ENCODE measurements at regions not wholly inside any gene's neighbourhood (a gene's known extent, or its start where the extent isn't known, plus 50 kb on each side); places are given as distances from the start of the nearest gene placed in this dataset.

GRCh38 chr11:28708075-28708474 lies 599.9 kb downstream of the METTL15 start:
- ATAC-seq (no peak), DNase-seq (no peak)
- no peak overlapping the region for H3K27ac Mint-ChIP-seq
- intact Hi-C loops (cut with DNase I, micrococcal nuclease), result no loop called here
- CTCF ChIA-PET, result interaction anchor here (0.6 to 1.7 kb wide), 3 partner anchors 12 to 365 kb away, joined by 3 to 4 read pairs (median 3); no protein-coding TSS in a partner anchor
- H3K36me3 Mint-ChIP-seq (ENCODE audit: low read depth), result no peaks in the 10 kb centered on the region
- H3K27me3 Mint-ChIP-seq, result no peaks in the 10 kb centered on the region
- POLR2A ChIA-PET, result no interaction called here
- H3K9me3 Mint-ChIP-seq (ENCODE audit: low read depth), result no peaks in the 10 kb centered on the region
- H3K4me1 Mint-ChIP-seq, result no peaks in the 10 kb centered on the region
- H3K4me3 Mint-ChIP-seq, result no peak overlapping the region

DNA sequence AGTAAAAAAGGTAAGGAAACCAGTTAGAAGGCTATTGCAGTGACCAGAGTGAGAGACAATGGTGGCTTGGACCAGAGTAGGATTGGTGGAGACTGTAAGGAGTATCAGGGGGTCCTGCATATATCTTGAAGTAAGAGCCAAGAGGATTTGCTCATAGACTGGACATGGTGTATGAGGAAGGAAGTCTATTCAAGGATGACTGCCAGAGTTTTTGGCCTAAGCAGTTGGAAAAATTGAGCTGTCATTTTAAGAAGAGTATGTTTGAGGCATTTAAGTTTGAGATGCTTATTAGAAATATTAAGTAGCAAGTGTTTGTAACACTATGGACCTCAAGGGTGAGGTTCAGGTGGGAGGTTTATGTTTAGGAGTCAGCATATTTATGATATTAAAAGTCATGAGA lies 596.6 kb downstream of the METTL15 start:
- ChIA-PET POLR2A (no interaction called here), CTCF (no interaction called here)
- Mint-ChIP-seq H3K27ac (no peak overlapping the region), H3K4me3 (no peak overlapping the region), H3K4me1 (no peaks in the 10 kb centered on the region), H3K9me3 (ENCODE audit: low read depth) (no peaks in the 10 kb centered on the region), H3K36me3 (ENCODE audit: low read depth) (no peaks in the 10 kb centered on the region), H3K27me3 (no peaks in the 10 kb centered on the region)
- DNase-seq, result no peak
- no peak for ATAC-seq
- intact Hi-C loops (cut with DNase I, micrococcal nuclease), result no loop called here

DNA sequence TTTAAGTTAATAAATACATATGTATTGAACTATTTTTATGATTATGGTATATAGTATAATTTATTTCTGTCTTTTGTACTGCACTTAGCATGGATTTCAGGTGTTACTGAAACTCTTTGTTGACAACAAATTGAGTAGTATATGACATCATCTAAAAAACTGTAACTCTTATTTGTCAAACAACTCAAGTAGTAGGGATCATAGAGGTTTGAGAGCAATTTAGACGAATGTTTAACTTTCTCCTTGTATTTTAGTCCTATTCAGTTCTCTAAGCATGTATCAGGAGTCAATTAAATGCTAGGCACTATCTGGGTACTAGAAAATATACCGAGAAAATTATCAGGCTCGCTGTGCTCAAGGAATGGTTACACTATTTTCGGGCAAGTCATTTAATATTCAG lies 595.2 kb downstream of the METTL15 start:
- Mint-ChIP-seq H3K27ac (no peak overlapping the region), H3K36me3 (ENCODE audit: low read depth) (no peaks in the 10 kb centered on the region), H3K4me3 (no peak overlapping the region), H3K27me3 (no peaks in the 10 kb centered on the region), H3K4me1 (no peaks in the 10 kb centered on the region), H3K9me3 (ENCODE audit: low read depth) (no peaks in the 10 kb centered on the region)
- intact Hi-C loops (cut with DNase I, micrococcal nuclease), result no loop called here
- ATAC-seq (no peak), DNase-seq (no peak)
- POLR2A ChIA-PET, result no interaction called here
- CTCF ChIA-PET, result no interaction called here

- Mint-ChIP-seq H3K4me1 (no peaks in the 10 kb centered on the region), H3K4me3 (no peak overlapping the region), H3K9me3 (ENCODE audit: low read depth) (no peaks in the 10 kb centered on the region), H3K27ac (no peak overlapping the region), H3K27me3 (no peaks in the 10 kb centered on the region), H3K36me3 (ENCODE audit: low read depth) (no peaks in the 10 kb centered on the region)
- ChIA-PET POLR2A (no interaction called here), CTCF (no interaction called here)
- ATAC-seq (no peak), DNase-seq (no peak)
- intact Hi-C loops (cut with DNase I, micrococcal nuclease), result no loop called here
These were observed 594.7 kb downstream of the METTL15 start for GRCh38 chr11:28702871-28703270.

DNA sequence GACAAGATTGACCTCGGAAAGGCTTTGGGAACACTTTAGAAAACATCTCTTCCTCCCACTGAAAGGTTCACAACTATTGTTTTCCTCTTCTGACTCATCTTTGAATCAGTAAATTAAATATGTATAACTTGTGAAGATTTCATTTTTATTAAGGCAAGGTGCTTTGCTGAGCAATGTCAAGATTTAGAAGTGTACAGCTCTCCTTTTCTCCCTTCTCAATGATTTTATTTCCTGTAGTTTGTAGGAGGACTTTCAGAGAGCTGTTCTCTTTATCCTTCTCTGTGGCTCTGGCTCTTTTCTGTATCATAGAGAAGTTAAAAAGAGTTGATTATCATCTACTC lies 594.2 kb downstream of the METTL15 start:
- intact Hi-C loops (cut with DNase I, micrococcal nuclease), result no loop called here
- ChIA-PET POLR2A (no interaction called here), CTCF (no interaction called here)
- H3K4me3 Mint-ChIP-seq, result no peak overlapping the region
- no peaks in the 10 kb centered on the region for H3K36me3 Mint-ChIP-seq (ENCODE audit: low read depth)
- no peaks in the 10 kb centered on the region for H3K4me1 Mint-ChIP-seq
- DNase-seq (no peak), ATAC-seq (no peak)
- H3K27me3 Mint-ChIP-seq, result peaks cover 2% of the 10 kb centered on the region
- no peaks in the 10 kb centered on the region for H3K9me3 Mint-ChIP-seq (ENCODE audit: low read depth)
- no peak overlapping the region for H3K27ac Mint-ChIP-seq

GRCh38 chr11:28701760-28702449 lies 593.7 kb downstream of the METTL15 start:
- CTCF ChIA-PET, result no interaction called here
- ATAC-seq, result no peak
- DNase-seq, result no peak
- intact Hi-C loops (cut with DNase I, micrococcal nuclease), result no loop called here
- Mint-ChIP-seq H3K36me3 (ENCODE audit: low read depth) (no peaks in the 10 kb centered on the region), H3K9me3 (ENCODE audit: low read depth) (no peaks in the 10 kb centered on the region), H3K4me3 (no peak overlapping the region), H3K27me3 (peaks cover 2% of the 10 kb centered on the region), H3K4me1 (no peaks in the 10 kb centered on the region), H3K27ac (no peak overlapping the region)
- POLR2A ChIA-PET, result no interaction called here

DNA sequence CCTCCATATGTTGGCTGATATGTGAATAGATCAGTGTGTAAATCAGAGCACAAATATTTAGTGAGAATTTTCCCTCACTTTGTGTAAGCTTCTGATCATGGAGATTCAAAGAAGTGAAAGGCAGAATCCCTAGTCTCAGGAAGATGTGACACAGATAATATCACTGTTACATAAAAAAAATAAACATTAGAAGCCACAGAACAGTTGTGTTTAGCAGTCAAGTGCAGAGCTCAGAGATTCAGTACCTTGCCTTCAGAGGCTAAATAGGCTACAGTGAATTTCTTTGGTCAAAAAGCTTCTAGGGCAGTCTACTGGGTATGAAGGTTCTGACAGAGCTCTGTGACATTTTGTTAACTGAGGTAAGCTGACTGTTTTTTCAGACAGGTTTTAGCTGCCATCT lies 591.5 kb downstream of the METTL15 start:
- ChIA-PET POLR2A (no interaction called here), CTCF (interaction anchor here (0.5 to 1.2 kb wide), 4 partner anchors 10 to 1440 kb away, joined by 3 to 6 read pairs (median 4); no protein-coding TSS in a partner anchor)
- no peak for ATAC-seq
- Mint-ChIP-seq H3K9me3 (ENCODE audit: low read depth) (no peaks in the 10 kb centered on the region), H3K36me3 (ENCODE audit: low read depth) (no peaks in the 10 kb centered on the region), H3K27me3 (peaks cover 2% of the 10 kb centered on the region), H3K4me1 (no peaks in the 10 kb centered on the region), H3K4me3 (no peak overlapping the region), H3K27ac (no peak overlapping the region)
- intact Hi-C loops (cut with DNase I, micrococcal nuclease), result loop anchor here in 1 of 2 experiments (5.0 kb wide), 1 partner anchor 1002 kb away; no protein-coding TSS in a partner anchor
- no peak for DNase-seq

GRCh38 chr11:28697920-28698827 lies 590.0 kb downstream of the METTL15 start:
- Mint-ChIP-seq H3K27me3 (peaks cover 2% of the 10 kb centered on the region), H3K36me3 (ENCODE audit: low read depth) (no peaks in the 10 kb centered on the region), H3K4me1 (no peaks in the 10 kb centered on the region), H3K9me3 (ENCODE audit: low read depth) (no peaks in the 10 kb centered on the region), H3K4me3 (no peak overlapping the region), H3K27ac (no peak overlapping the region)
- ChIA-PET CTCF (no interaction called here), POLR2A (no interaction called here)
- ATAC-seq (no peak), DNase-seq (peak; percentile 59)
- intact Hi-C loops (cut with DNase I, micrococcal nuclease), result loop anchor here (1.0 to 5.0 kb wide), 2 partner anchors 999 to 1001 kb away; no protein-coding TSS in a partner anchor

DNA sequence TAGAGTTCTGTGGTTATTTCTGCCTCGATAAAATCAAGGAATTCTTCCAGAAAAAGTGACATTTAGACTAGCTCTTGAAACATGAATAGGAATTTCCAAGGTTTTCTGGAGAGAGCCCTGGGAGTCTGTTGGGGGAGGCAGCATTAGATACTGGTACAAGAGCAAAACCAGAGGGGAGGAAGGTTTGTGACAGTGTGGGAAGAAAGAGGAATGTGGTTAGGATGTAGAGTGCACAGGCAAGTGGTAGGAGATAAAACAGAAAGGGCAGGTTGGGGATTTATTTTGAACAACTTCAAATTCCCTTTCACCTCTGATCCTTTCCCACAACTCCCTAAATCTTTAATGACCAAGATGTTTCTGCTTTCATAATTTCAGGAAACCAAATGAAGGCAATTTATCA lies 588.4 kb downstream of the METTL15 start:
- CTCF ChIA-PET, result interaction anchor here (0.7 kb wide), 1 partner anchor 89 kb away, joined by 3 read pairs; no protein-coding TSS in a partner anchor
- ATAC-seq, result no peak
- intact Hi-C loops (cut with DNase I, micrococcal nuclease), result loop anchor here in 1 of 2 experiments (5.0 kb wide), 1 partner anchor 999 kb away; no protein-coding TSS in a partner anchor
- H3K27me3 Mint-ChIP-seq, result peaks cover 2% of the 10 kb centered on the region
- no peak overlapping the region for H3K4me3 Mint-ChIP-seq
- H3K36me3 Mint-ChIP-seq (ENCODE audit: low read depth), result no peaks in the 10 kb centered on the region
- DNase-seq, result no peak
- no peak overlapping the region for H3K27ac Mint-ChIP-seq
- POLR2A ChIA-PET, result no interaction called here
- no peaks in the 10 kb centered on the region for H3K9me3 Mint-ChIP-seq (ENCODE audit: low read depth)
- H3K4me1 Mint-ChIP-seq, result no peaks in the 10 kb centered on the region

GRCh38 chr11:28690746-28691145 lies 582.6 kb downstream of the METTL15 start:
- Mint-ChIP-seq H3K27ac (no peak overlapping the region), H3K36me3 (ENCODE audit: low read depth) (no peaks in the 10 kb centered on the region), H3K4me3 (no peak overlapping the region), H3K27me3 (no peaks in the 10 kb centered on the region), H3K9me3 (ENCODE audit: low read depth) (peaks cover 2% of the 10 kb centered on the region), H3K4me1 (no peaks in the 10 kb centered on the region)
- DNase-seq (no peak), ATAC-seq (no peak)
- ChIA-PET POLR2A (no interaction called here), CTCF (no interaction called here)
- intact Hi-C loops (cut with DNase I, micrococcal nuclease), result no loop called here

DNA sequence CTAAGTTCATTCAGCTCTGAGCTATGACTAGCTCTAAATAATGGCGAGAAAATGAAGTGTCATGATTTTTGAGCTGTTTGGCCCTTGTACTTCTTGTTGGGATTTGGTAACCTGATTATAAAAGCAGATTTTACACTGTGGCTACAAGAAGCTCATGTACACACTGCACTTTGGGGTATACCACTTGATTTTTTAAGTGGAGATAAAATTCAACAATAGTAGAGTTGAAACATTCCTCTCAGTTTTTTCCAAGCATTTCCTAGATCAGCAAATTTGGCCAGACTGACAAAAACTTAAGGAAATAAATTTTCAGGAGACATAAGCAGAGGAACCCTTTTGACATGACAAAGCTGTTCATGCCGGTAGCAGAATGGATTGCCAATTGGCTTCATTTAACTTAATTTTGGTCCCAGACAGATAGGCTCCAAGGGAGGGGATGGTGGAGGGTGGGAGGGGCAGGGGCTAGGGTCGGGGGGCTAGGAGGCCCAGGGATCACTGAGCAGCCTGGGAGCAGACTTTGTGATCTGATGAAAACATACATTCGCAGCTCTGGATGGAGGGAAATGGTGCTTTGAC lies 575.9 kb downstream of the METTL15 start:
- CTCF ChIA-PET, result no interaction called here
- Mint-ChIP-seq H3K27me3 (no peaks in the 10 kb centered on the region), H3K27ac (no peak overlapping the region), H3K36me3 (ENCODE audit: low read depth) (no peaks in the 10 kb centered on the region), H3K9me3 (ENCODE audit: low read depth) (peaks cover 2% of the 10 kb centered on the region), H3K4me1 (no peaks in the 10 kb centered on the region), H3K4me3 (no peak overlapping the region)
- ATAC-seq (no peak), DNase-seq (no peak)
- intact Hi-C loops (cut with DNase I, micrococcal nuclease), result no loop called here
- POLR2A ChIA-PET, result no interaction called here

All from activated CD4-positive, alpha-beta T cell treated with anti-CD3 and anti-CD28 coated beads for 36 hours (primary cell).